ENCODE measurements at regions not wholly inside any gene's neighbourhood (a gene's known extent, or its start where the extent isn't known, plus 50 kb on each side); places are given as distances from the start of the nearest gene placed in this dataset.
A peak's percentile ranks its signal among the peaks of the same experiment; 100 is the strongest.

DNA sequence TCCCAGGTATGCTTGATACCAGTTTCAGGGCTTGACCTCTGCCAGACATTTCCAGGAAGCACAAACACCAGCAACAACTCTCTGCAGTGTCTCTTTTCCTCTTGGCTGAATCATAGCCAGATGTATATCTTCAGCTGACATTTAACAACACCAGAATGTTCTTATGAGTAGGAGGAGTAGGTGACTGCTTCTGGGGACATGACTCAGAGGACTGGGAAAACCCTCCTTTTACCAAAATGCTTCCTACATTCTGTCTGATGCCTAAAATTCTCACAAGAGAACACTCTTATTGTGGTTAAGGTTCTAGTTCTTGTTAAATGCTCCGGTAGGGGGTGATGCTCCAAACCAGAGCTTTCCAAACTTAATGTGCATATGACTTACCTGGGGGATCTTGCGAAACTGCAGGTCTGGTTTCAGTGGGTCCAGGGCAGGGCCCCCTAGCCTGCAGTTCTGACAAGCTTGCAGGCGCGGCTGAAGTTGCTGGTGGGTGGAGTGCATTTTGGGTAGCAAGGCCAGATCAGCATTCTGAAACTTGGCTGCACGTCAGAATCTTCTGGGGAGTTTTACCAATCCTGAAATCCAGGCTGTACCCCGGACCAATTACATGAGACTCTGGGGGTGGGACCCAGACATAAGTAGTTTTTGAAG, 329.3 kb upstream of the RPS6KA3 start:
- peak; percentile 45 to 58 for DNase-seq

DNA sequence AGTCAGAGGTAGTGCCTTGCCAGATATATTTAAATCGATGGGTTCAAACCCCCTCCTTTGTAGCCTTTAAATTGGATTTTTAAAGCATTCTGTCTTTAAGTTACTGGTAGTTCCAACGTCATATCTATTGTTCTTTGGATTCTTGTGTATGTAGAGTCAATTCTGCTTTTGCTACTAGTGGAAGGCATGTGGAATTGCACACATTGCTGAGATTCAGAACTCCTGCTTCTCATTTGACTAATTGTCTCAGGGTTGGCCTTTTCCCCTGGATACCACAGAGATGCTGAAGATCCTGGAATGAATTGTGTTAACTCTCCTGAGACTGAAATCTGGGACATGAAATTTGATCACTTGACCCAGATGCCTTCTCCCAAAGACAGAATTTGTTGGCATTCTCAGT, 328.3 kb upstream of the RPS6KA3 start:
- no peak for DNase-seq

GRCh38 chrX:20593836-20594235, 327.1 kb upstream of the RPS6KA3 start:
- no peak for DNase-seq

DNA sequence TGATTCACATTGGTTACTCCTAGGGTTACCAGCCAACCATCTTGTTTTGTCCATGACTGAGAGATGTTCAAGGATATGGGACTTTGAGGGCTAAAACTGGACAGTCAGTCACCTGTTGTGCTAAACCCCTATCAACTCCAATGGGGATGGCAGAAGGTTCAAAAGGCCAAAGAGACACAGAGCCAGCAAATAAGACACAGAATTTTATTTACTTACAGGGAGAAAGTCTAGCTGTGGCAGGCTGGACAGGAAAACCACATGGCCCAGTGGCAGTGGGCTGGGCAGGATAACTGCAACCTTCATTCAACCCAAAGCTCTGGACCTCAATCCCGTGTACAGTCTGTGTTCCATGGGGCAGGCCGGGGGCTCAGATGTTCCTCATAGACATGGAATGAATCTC, 326.7 kb upstream of the RPS6KA3 start:
- DNase-seq = no peak

- DNase-seq = no peak
Observed at GRCh38 chrX:20591246-20591645, 324.5 kb upstream of the RPS6KA3 start.

- no peak for DNase-seq
Observed at GRCh38 chrX:20585782-20586181, 319.1 kb upstream of the RPS6KA3 start.

DNA sequence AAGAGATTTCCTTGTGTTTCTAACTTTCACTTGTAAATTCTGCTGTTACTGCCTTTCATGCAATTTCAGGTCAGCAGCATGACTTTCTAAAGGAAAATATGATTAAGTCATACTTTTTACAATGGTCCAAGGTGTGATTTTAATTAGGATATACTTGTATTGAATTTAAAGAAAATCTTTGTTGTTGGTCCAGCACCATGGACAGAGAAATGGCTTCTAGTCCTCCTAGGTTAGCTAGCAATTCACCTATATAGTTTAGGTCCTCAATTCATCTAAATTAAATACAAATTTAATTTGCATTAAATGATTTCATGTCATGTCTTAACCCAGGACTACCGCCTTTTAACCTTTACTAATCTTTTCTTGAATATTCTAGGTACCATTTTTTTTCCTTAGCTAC, 304.9 kb upstream of the RPS6KA3 start:
- DNase-seq = no peak

DNA sequence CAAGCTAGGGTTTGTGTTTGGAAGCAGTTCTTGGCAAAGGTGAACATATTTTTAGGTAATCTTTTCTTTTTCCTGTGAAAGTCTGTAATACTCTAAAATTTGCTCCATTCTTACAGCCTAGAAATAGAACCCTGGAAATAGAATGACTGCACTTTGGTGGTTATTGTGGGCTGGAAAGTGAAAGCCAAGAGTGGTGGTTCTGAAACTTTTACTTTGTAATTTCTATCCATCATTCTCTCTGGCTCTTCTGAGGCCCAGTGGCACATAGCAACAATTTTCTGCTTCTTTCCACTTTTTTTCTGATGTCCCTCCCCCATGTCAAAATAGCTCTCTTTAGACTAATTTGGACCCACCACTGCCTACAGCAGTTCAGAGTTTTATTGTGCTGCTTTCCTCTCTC, 300.4 kb upstream of the RPS6KA3 start:
- DNase-seq = peak in 1 of 2 experiments; percentile 2

DNA sequence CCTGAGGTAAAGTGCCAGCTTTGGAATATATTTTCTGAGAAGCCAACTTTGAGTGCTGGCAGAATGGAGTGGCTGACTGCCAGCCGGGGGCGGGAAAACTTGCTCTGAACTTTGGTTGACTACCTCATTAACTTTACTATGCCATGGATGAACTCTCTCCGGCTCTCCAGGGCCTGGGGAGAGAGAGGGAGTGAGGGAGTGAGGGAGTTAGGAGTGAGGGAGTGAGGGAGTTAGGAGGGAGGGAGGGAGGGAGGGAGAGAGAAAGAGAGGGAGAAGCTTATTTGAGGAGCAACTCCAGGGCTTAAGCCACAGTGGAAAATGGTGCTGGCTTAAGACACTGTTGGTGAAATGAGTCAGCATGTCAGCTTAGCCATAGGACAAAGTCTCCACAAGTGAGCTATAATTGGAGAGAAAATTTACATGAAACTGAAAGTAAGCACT, 280.9 kb upstream of the RPS6KA3 start:
- DNase-seq = no peak

GRCh38 chrX:20545538-20545937, 278.8 kb upstream of the RPS6KA3 start:
- no peak for DNase-seq

GRCh38 chrX:20542072-20542471, 275.4 kb upstream of the RPS6KA3 start:
- DNase-seq = no peak

DNA sequence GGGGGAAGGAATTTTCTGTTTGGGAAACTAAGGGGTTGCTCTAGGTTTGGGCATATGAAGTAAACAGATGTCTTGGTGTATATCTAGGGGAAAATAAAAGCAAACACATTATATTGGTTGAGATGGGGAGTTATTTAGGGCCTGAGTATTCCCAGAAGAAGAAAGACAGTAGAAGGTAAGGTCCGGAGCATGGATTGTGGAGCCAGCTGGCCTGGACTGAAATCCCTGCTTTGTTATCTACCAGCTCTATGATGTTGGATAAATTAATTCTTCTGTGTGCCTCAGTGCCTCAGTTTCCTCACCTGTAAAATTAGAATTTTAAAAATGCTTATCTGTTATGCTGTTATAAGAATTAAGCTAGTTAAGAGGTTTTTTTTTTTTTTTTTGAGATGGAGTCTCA, 272.3 kb upstream of the RPS6KA3 start:
- DNase-seq = no peak

DNA sequence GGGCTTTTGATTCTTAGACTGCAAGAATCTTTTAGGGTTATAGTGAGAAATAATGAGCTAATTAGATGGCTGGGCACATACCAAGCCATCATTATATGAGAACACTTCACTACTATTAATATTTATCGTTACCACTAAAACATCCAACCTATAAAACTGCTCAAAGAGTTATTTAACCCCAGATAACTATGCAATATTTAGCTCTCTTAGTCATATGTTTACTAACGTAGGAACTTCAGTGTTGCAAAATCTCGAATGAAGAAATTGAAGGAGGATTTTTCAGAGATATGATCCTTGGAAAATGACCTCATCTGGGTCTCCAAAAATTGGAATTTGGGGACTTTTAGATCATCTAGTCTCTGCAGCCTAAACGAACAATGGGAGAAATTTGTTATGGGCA, 265.0 kb upstream of the RPS6KA3 start:
- DNase-seq = no peak

DNA sequence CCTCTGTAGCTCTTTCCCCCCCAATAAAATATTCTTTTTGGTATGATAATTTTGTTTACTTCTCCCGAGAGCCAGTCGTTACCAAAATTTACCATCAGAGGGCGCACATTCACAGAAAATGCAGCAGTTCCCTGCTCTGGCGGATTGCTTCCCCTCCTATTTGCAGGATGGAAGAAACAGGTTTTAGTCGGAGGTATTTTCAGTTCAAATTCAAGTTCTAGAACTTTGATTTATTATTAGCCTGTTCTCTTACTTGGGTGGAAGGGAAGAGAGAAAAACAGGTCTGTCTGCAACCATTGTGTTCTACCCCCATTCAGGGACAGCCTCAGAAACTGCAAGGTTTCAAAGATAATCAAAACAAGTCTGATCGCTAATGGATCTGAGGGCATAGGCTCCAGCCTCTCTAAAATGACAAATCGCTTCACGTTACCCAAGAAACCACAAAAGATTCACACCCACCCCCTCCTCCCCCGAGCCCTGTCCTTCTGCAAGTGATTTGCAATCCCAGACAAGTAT, 263.8 kb upstream of the RPS6KA3 start:
- DNase-seq = peak; percentile 49 to 64

GRCh38 chrX:20529711-20530110, 263.0 kb upstream of the RPS6KA3 start:
- no peak for DNase-seq

DNA sequence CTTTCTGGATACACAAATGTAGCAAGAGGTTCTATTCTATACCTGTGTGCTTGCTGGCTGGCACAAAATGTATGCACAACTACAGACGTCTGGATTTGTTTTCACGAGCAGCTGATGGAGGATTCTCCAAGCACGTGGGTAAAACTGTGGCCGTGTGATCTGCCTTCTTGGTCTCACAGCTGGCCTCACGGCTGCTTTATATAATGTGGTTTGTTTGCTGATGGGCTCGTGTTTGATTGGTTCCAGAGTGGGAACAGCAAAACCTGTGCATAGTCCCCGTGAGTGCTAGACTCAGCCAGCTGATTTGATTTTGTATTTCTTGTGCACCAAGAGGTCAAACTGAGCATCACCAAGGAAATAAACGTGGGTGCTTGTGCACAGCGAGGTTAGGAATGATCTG, 262.6 kb upstream of the RPS6KA3 start:
- no peak for DNase-seq

DNA sequence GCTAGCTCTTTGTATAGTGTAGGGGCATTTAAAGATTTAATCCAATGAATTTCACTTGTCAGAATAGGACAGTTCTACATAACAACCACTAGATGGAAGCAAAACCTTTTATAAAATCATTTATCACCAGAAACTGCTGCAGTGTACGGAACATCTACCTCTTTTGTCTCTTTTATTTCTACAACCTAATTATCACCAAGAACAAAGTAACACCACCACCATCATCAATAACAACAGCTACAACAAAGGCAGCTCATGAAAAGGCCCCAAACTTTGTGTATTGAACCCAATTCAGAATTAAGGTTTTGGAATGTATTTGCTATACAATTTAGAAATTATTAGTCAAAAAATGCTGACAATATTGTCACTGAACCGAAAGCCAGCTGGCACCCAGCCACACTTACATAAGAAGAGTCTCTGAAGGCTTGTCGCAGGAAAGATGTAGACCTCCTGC, 260.9 kb upstream of the RPS6KA3 start:
- no peak for DNase-seq

- DNase-seq = no peak
Observed at GRCh38 chrX:20527041-20527440, 260.3 kb upstream of the RPS6KA3 start.

DNA sequence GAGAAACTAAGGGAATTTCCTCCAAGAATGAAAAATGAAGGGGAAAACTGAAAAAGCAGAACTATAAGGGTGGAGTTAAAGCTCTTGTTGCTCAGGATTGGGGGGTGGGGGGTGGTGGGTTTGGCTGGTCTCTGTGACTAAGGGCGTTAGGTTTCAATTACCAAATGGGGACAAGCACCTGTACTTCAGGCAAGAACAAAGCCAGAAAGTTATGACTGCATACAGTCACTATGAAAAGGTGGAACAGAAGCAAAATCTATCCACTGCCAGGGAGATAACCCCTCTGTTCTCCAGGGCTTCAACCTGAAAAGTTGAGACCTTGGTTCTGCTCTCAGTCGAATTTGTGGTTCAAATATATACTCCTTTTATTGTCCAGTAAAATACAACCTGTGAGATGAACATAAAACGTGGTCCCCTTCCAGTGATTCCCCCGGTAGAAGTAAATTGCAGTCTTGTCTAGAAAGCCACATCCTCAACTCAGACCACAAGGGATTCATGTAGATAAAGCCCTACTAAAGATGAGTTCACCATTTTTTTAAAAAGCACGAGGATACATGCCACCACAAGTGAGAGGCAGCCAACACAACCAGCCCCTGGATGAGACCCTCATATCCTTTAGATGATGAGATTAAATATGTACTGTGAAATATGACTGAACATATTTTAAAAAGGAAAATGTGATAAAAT, 257.1 kb upstream of the RPS6KA3 start:
- DNase-seq = no peak

- no peak for DNase-seq
Observed at GRCh38 chrX:20522420-20522819, 255.7 kb upstream of the RPS6KA3 start.

DNA sequence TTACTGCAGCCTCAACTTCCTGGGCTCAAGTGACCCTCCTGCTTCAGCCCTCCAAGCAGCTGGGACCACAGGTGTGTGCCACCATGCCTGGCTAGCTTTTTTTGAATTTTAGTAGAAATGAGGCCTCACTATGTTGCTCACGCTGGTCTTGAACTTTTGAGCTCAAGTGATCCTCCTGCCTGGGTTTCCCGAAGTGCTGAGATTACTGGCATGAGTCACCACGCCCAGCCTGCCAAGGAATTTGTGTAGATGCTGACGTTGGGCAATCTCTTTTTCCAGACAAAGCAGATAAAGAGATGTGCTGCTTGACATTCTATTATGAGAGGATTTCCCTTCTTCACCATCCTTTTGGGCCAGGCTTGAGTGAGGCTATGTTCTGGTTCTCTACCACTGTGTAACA, 254.5 kb upstream of the RPS6KA3 start:
- no peak for DNase-seq

- no peak for DNase-seq
Observed at GRCh38 chrX:20519826-20520225, 253.1 kb upstream of the RPS6KA3 start.

- no peak for DNase-seq
Observed at GRCh38 chrX:20519146-20519545, 252.4 kb upstream of the RPS6KA3 start.

- no peak for DNase-seq
Observed at GRCh38 chrX:20517565-20517964, 250.9 kb upstream of the RPS6KA3 start.

Measured in activated CD4-positive, alpha-beta T cell treated with anti-CD3 and anti-CD28 coated beads, Interleukin-2, amount 50 U/mL, for 48 hours (primary cell).